Cardiac fibroblast (primary cell): ENCODE measurements at regions not wholly inside any gene's neighbourhood (a gene's known extent, or its start where the extent isn't known, plus 50 kb on each side); places are given as distances from the start of the nearest gene placed in this dataset.

Source experiments
- DNase-seq, 2 donors: peaks; one replicate each; pipeline versions ENCODE4 v3.0.0 to v3.0.0-alpha.2; 2010; ENCODE audit warnings: low read depth in 2 of 2
- H3K4me3 ChIP-seq, 2 donors: replicated peaks in 1 of 2; 1 replicate in 1 of 2; 2 replicates in 1 of 2; pipeline ENCODE4 v1.5.1; 2011; ENCODE audit warnings: low read depth in 2 of 2, low read length in 2 of 2, mild to moderate bottlenecking in 2 of 2, moderate library complexity in 1 of 2
- CTCF ChIP-seq: IDR thresholded peaks from one replicate; pipeline ENCODE4 v1.5.1; 2011; ENCODE audit warnings: low read depth, mild to moderate bottlenecking, low read length, inconsistent platforms

GRCh38 chr6:122048570-122048969 lies 350.9 kb upstream of the HSF2 start:
- no peak for DNase-seq
- H3K4me3 ChIP-seq, result no peak overlapping the region
- TF ChIP-seq CTCF, result no peak

- peak in 1 of 2 donors; percentile 25 for DNase-seq
- no peak for TF ChIP-seq CTCF
- no peak overlapping the region for H3K4me3 ChIP-seq
Observed at GRCh38 chr6:122049341-122049740, 350.1 kb upstream of the HSF2 start.

- no peak for TF ChIP-seq CTCF
- DNase-seq, result no peak
- H3K4me3 ChIP-seq, result no peak overlapping the region
Observed at GRCh38 chr6:122050242-122050755, 349.2 kb upstream of the HSF2 start.

DNA sequence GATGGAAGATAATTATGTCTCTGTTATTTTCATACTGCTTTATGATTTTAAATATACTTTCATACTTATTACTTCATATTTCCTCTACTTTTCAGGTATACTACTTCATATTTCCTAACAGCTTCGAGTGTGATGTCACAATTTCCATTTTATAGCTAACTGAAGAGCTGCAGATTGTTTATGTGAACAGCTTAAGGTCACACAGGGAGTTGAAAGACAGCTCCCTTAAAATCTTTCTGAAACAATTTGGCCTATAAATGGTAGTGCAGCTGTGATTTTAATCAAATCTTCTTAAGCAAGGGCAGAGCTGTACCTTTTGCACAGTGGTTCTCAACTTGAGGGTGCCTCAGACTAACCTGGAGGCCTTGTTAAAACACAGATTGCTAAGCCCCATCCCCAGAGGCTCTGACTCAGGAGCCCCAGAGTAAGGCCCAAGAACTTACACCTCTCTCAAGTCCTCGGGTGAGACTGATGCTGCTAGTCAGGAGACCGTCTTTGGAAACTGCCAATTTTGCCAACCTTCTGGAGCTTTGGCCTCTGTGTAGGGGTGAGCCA lies 347.0 kb upstream of the HSF2 start:
- DNase-seq, result no peak
- TF ChIP-seq CTCF, result no peak
- no peak overlapping the region for H3K4me3 ChIP-seq

GRCh38 chr6:122059918-122060317 lies 339.5 kb upstream of the HSF2 start:
- no peak for TF ChIP-seq CTCF
- no peak overlapping the region for H3K4me3 ChIP-seq
- no peak for DNase-seq

DNA sequence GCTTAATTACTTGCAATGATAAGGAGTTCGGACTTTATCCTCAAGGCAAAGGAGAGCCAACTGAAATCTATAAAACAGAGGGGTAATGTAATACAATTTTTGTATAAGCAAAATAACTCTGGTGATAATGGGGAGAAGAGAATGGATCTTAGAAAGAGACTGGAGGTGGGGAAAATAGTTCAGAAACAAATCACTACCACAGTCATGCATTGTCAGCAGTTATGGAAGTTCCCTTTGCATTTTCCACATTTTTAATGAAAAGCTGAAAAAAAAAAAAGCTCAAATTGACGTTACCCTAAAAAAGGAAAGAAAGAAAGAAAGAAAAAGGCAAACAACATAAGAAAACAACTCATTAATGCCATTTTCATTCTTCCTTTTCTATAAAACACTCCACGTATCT lies 337.6 kb upstream of the HSF2 start:
- TF ChIP-seq CTCF, result no peak
- no peak for DNase-seq
- no peak overlapping the region for H3K4me3 ChIP-seq

GRCh38 chr6:122063076-122063475 lies 336.4 kb upstream of the HSF2 start:
- no peak for DNase-seq
- TF ChIP-seq CTCF, result no peak
- no peak overlapping the region for H3K4me3 ChIP-seq
